D721Med (cell line): ENCODE measurements at regions not wholly inside any gene's neighbourhood (a gene's known extent, or its start where the extent isn't known, plus 50 kb on each side); places are given as distances from the start of the nearest gene placed in this dataset.

Experiments
- DNase-seq: peaks from one replicate; pipeline ENCODE4 v3.0.0; 2011; ENCODE audit warnings: low spot score; ENCODE audit not compliant: insufficient read length
- FAIRE-seq: peaks from 2 replicates; lab custom pipeline; 2011; peaks lifted over from hg19 to GRCh38; lab: Jason Lieb, UNC
- TF ChIP-seq, protein P1 (sequence below): IDR thresholded peaks from 2 replicates; pipeline ENCODE4 v1.5.1; 2012; ENCODE audit warnings: mild to moderate bottlenecking, control low read depth; ENCODE audit not compliant: insufficient read depth; ENCODE audit errors: missing control alignments

DNA sequence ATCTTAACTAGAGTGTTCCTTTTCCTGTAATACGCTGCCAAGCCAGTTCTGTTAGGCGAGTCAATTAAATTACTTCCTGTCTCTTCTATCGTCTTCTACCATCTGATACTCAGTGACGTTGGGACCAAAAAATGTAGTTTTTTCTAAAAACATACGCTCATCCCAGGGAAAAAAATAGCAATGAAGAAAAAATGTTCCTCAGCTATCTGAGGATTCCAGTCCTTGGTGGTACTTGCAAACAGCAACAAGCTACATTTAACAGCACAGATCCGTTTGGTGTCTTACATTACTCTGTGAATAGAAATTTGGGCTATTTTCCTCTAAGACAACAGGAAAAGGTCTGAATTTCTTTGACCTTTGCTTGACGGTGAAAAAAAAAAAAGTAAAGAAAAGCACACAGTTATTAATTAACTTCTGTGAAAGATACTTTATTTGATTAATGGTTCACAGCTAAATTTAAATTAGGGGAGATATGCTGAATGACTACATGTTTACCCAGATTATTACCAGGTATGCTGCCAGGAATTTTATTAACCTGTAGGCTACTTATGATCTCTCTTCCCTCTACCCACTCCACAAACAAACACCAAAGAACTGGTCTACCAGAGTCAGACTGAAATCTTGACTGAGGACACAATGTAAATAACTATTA lies 254.4 kb upstream of the ZPLD1 start:
- no peak for FAIRE-seq
- TF ChIP-seq, protein P1, sequence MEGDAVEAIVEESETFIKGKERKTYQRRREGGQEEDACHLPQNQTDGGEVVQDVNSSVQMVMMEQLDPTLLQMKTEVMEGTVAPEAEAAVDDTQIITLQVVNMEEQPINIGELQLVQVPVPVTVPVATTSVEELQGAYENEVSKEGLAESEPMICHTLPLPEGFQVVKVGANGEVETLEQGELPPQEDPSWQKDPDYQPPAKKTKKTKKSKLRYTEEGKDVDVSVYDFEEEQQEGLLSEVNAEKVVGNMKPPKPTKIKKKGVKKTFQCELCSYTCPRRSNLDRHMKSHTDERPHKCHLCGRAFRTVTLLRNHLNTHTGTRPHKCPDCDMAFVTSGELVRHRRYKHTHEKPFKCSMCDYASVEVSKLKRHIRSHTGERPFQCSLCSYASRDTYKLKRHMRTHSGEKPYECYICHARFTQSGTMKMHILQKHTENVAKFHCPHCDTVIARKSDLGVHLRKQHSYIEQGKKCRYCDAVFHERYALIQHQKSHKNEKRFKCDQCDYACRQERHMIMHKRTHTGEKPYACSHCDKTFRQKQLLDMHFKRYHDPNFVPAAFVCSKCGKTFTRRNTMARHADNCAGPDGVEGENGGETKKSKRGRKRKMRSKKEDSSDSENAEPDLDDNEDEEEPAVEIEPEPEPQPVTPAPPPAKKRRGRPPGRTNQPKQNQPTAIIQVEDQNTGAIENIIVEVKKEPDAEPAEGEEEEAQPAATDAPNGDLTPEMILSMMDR = no peak
- no peak for DNase-seq

DNA sequence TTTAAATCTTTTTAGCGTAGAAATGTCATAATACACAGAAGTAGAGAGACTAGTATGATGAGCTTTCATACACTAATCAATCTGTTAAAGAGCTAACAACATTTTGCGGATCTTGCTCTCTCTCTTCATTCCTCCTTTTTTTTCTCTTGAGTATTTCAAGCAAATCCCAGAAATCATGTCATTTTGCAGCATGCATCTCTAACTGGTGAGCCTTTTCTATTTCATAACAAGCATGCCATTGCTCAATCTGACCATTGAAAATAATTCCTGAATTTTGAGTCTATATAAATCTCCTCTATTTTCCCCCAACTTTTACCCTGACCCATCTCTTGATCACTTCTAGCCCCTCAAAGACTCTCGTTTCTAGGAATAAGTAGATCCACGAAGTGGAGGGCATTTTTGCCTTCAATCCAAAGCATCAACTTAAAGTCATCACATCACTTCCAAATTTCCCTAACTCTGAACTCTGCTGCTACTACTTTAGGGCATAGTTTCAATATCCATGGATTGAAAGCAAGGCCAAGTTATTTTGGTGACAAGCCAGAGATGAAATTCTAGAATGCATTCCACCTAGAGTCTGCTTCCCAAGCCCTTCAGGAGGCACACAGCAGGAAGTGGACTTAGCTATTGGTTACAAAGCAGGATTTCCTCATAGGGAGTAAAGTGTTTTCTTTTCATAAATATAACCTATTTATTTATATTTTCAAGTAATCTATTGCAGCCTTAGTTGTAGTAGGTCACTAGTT lies 253.5 kb upstream of the ZPLD1 start:
- no peak for DNase-seq
- no peak for FAIRE-seq
- TF ChIP-seq, protein P1 = no peak

GRCh38 chr3:102182162-102182561 lies 252.7 kb upstream of the ZPLD1 start:
- FAIRE-seq (no peak), DNase-seq (no peak)
- TF ChIP-seq, protein P1 = no peak

- DNase-seq (no peak), FAIRE-seq (no peak)
- TF ChIP-seq, protein P1 = no peak
These were observed 251.6 kb upstream of the ZPLD1 start for GRCh38 chr3:102183186-102183585.

DNA sequence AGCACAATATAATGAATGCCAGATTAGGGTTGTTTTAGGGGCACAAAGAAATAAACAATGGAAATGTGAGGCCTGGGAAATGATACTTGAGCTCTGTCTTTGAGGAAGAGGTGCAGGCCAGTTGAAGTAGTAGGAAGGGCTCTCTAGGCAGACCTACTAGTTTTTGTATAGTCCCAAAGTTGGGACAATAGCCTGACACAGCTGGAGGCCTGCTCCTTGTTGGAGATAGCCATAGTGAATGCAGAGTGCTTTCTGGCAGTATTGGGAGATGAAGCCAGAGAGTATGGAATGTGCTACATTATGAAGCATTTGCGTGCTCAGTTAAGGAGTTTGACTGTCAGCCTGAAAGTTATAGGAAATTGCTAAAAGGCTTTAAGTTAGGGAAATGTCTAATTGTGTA lies 251.2 kb upstream of the ZPLD1 start:
- TF ChIP-seq, protein P1 = no peak
- FAIRE-seq (no peak), DNase-seq (no peak)

- FAIRE-seq (no peak), DNase-seq (no peak)
- TF ChIP-seq, protein P1 = no peak
These were observed 245.3 kb upstream of the ZPLD1 start for GRCh38 chr3:102189541-102189940.
